PC-3 (cell line): ENCODE measurements at regions not wholly inside any gene's neighbourhood (a gene's known extent, or its start where the extent isn't known, plus 50 kb on each side); places are given as distances from the start of the nearest gene placed in this dataset.
A peak's percentile ranks its signal among the peaks of the same experiment; 100 is the strongest.

ENCODE experiments used
- ATAC-seq: fragments of 200-7000 bp; cut with Tn5 transposase; 2 replicates; pipeline ENCODE4 v1.9.1; 2020; ENCODE audit warnings: mild to moderate bottlenecking, moderate library complexity
- BruUV-seq: library from RNA; stranded (reverse); fragments of 400-500 nt; replicated peaks from 2 replicates; lab custom pipeline; 2021; lab: Mats Ljungman, UMichigan
- CTCF ChIA-PET: fragments of 300-600 bp; sonication (Branson Sonifier 250); formaldehyde crosslinking; loops from one replicate; lab custom pipeline; 2022; ENCODE audit warnings: antibody characterized with exemption; lab: Charles Lee
- POLR2A ChIA-PET: fragments of 300-600 bp; sonication (Branson Sonifier 250); formaldehyde crosslinking; loops from one replicate; lab custom pipeline; 2022; ENCODE audit warnings: antibody characterized with exemption; ENCODE audit not compliant: unreplicated experiment; lab: Charles Lee
- DNase-seq: peaks from one replicate; pipeline ENCODE4 v3.0.0-alpha.2; 2015
- H2AFZ ChIP-seq: fragments of 300-600 bp; sonication (generic); 2 replicates; pipeline ENCODE4 v1.6.0; 2016; ENCODE audit warnings: antibody characterized with exemption, low read length
- H3F3A ChIP-seq: fragments of 300-600 bp; sonication (generic); one replicate; pipeline ENCODE4 v1.6.0; 2017; ENCODE audit warnings: antibody characterized with exemption, low read length, control low read depth, mild to moderate bottlenecking; ENCODE audit not compliant: unreplicated experiment
- H3K27ac ChIP-seq: fragments of 300-600 bp; sonication (generic); 2 replicates; pipeline ENCODE4 v1.5.1; 2016; ENCODE audit warnings: mild to moderate bottlenecking, low read length
- H3K27me3 ChIP-seq: fragments of 300-600 bp; sonication (generic); 2 replicates; pipeline ENCODE4 v1.6.1; 2016; ENCODE audit warnings: low read length, mixed read lengths
- H3K36me3 ChIP-seq: fragments of 300-600 bp; sonication (generic); 2 replicates; pipeline ENCODE4 v1.6.1; 2016; ENCODE audit warnings: low read depth, mixed run types, low read length, mixed read lengths
- H3K4me1 ChIP-seq: fragments of 300-600 bp; sonication (generic); 2 replicates; pipeline ENCODE4 v1.5.1; 2016; ENCODE audit warnings: low read length; ENCODE audit not compliant: insufficient read depth
- H3K4me2 ChIP-seq: fragments of 300-600 bp; sonication (generic); 2 replicates; pipeline ENCODE4 v1.6.0; 2016; ENCODE audit warnings: low read length
- H3K4me3 ChIP-seq: fragments of 300-600 bp; sonication (generic); 2 replicates; pipeline ENCODE4 v1.5.1; 2016; ENCODE audit warnings: mild to moderate bottlenecking, low read length, mixed read lengths
- H3K79me2 ChIP-seq: fragments of 300-600 bp; sonication (generic); 2 replicates; pipeline ENCODE4 v1.6.1; 2017; ENCODE audit warnings: low read length, mixed read lengths
- H3K9ac ChIP-seq: fragments of 300-600 bp; sonication (generic); 2 replicates; pipeline ENCODE4 v1.6.0; 2016; ENCODE audit warnings: mild to moderate bottlenecking, low read length
- H3K9me2 ChIP-seq: fragments of 300-600 bp; sonication (generic); replicated peaks from 2 replicates; pipeline ENCODE4 v1.6.1; 2016; ENCODE audit warnings: mixed run types, low read length, mixed read lengths
- H3K9me3 ChIP-seq: fragments of 300-600 bp; sonication (generic); 2 replicates; pipeline ENCODE4 v1.6.1; 2016; ENCODE audit warnings: low read length, mixed read lengths
- H4K20me1 ChIP-seq: fragments of 300-600 bp; sonication (generic); 2 replicates; pipeline ENCODE4 v1.6.1; 2016; ENCODE audit warnings: low read length, mixed read lengths
- EZH2 ChIP-seq: fragments of 300-600 bp; sonication (generic); IDR thresholded peaks from one replicate; pipeline ENCODE4 v1.6.1; 2017; ENCODE audit warnings: antibody characterized with exemption, mild to moderate bottlenecking, low read length; ENCODE audit not compliant: unreplicated experiment
- EZH2phosphoT487 ChIP-seq: fragments of 300-600 bp; sonication (generic); IDR thresholded peaks from 2 replicates; pipeline ENCODE4 v1.6.1; 2018; ENCODE audit warnings: mild to moderate bottlenecking, antibody characterized with exemption, low read length, borderline replicate concordance
- intact Hi-C: fragments of 100-400 bp; cut with micrococcal nuclease; formaldehyde crosslinking; loops from 2 replicates; pipeline ENCODE4 v1.9.0; 2023
- TF ChIP-seq, protein P1 (sequence below): fragments of 300-600 bp; sonication (generic); conservative IDR thresholded peaks from 2 replicates; pipeline ENCODE4 v1.5.1; 2017; ENCODE audit warnings: antibody characterized with exemption, low read depth, mild to moderate bottlenecking, low read length

DNA sequence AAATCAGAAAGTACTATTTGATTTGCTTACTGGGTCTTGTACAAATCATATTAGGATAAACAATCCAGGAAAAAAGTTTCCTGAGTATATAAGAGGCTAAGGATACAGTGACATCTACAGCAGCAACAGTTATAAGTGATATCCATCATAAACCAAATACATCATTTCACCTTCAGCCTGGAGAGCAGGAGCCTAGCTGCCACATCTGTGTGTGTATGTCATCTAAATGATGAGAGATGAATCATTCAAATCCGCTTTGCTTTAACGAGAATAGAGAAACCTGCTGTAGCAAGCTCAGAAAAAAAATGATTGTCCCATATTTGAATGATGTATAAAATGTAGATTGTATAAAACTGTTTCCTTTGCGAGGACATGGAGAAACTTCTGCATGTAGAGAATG, 841.4 kb downstream of the SI start:
- H3K9me2 ChIP-seq: no peaks in the 10 kb centered on the region
- H4K20me1 ChIP-seq: no peaks in the 10 kb centered on the region
- no peaks in the 10 kb centered on the region for H3K79me2 ChIP-seq
- no peaks in the 10 kb centered on the region for H3K36me3 ChIP-seq
- no peaks in the 10 kb centered on the region for H3K9me3 ChIP-seq
- TF ChIP-seq, protein P1, sequence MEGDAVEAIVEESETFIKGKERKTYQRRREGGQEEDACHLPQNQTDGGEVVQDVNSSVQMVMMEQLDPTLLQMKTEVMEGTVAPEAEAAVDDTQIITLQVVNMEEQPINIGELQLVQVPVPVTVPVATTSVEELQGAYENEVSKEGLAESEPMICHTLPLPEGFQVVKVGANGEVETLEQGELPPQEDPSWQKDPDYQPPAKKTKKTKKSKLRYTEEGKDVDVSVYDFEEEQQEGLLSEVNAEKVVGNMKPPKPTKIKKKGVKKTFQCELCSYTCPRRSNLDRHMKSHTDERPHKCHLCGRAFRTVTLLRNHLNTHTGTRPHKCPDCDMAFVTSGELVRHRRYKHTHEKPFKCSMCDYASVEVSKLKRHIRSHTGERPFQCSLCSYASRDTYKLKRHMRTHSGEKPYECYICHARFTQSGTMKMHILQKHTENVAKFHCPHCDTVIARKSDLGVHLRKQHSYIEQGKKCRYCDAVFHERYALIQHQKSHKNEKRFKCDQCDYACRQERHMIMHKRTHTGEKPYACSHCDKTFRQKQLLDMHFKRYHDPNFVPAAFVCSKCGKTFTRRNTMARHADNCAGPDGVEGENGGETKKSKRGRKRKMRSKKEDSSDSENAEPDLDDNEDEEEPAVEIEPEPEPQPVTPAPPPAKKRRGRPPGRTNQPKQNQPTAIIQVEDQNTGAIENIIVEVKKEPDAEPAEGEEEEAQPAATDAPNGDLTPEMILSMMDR: no peak
- TF ChIP-seq EZH2phosphoT487: no peak
- no peak for TF ChIP-seq EZH2
- POLR2A ChIA-PET: interaction anchor here (0.7 kb wide), 1 partner anchor 131 kb away, joined by 3 read pairs; no protein-coding TSS in a partner anchor
- intact Hi-C loops: no loop called here
- no peaks in the 10 kb centered on the region for H3K27me3 ChIP-seq
- no peak overlapping the region for H3K4me2 ChIP-seq
- ATAC-seq (peak; percentile 64), DNase-seq (peak; percentile 25)
- H2AFZ ChIP-seq: no peak overlapping the region
- no peaks in the 10 kb centered on the region for H3K4me1 ChIP-seq
- H3K27ac ChIP-seq: no peak overlapping the region
- H3K9ac ChIP-seq: no peak overlapping the region
- H3K4me3 ChIP-seq: no peak overlapping the region
- no TSS peak for BruUV-seq
- CTCF ChIA-PET: no interaction called here
- no peaks in the 10 kb centered on the region for H3F3A ChIP-seq

DNA sequence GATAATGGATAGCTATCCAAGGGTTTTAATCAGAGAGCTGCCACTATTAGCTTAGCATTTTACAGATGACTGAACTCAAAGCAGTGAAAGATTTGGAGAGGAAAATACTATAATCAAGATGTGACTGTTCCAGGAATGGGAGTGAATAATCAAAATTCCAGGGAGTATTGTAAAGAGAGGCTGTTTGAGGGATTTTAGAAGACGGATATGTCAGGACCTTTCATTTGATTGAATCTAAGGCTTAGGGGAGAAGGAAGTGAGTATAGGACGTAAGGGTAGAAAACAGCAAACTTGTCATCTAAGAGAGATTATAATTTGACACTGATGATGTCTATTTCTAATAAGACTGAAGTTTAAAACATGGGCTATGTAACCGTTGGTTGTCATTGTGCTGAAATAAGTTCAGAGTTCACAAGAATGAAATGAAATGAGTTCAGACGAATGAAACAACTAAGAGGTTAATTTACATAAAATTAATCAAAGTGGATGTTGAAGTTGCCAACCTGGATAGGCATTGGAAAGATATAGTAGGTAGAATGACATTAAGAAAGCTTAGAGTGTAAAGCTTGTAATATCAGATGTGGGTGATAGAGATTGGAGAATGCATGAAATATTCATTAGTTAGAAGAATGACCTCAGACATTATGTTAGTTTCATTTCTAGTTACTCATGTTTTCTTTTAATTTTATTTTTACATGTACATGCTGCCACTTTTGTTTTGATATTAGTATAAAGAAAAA, 842.8 kb downstream of the SI start:
- Histone ChIP-seq H3K27ac (no peak overlapping the region), H3K4me1 (no peaks in the 10 kb centered on the region), H3K9me3 (no peaks in the 10 kb centered on the region), H3K27me3 (no peaks in the 10 kb centered on the region), H3K4me3 (no peak overlapping the region), H3K36me3 (no peaks in the 10 kb centered on the region), H2AFZ (no peak overlapping the region), H3K4me2 (no peak overlapping the region), H3F3A (no peaks in the 10 kb centered on the region), H4K20me1 (no peaks in the 10 kb centered on the region), H3K9ac (no peak overlapping the region), H3K9me2 (no peaks in the 10 kb centered on the region), H3K79me2 (no peaks in the 10 kb centered on the region)
- ATAC-seq (no peak), DNase-seq (no peak)
- ChIA-PET CTCF (no interaction called here), POLR2A (no interaction called here)
- intact Hi-C loops: no loop called here
- no TSS peak for BruUV-seq
- TF ChIP-seq EZH2phosphoT487 (no peak), EZH2 (no peak)
- TF ChIP-seq, protein P1: no peak

DNA sequence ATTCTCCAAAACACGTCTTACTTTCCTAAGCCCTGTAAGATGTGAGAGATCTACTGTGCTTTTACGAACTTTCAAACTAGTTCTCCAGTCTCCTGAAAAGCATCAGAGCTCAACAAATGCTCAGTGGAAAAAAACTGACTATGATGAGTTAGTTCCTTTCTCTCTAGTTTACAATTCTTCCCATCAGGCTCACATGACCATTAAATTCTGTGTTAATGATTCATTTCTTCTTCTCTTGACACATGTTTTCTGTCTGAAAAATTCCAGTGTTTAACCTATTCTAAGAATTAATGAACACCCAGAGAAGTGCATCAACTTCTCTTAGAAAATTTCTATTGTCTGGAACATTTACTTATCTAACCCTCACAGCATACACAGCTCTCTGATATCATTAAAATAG, 844.3 kb downstream of the SI start:
- no peaks in the 10 kb centered on the region for H4K20me1 ChIP-seq
- ATAC-seq (no peak), DNase-seq (no peak)
- CTCF ChIA-PET: no interaction called here
- BruUV-seq: no TSS peak
- no peaks in the 10 kb centered on the region for H3K36me3 ChIP-seq
- H3K4me1 ChIP-seq: no peaks in the 10 kb centered on the region
- 0 out of 2 replicates have a peak overlapping the region, but pooled peaks have one; percentile 28 for H2AFZ ChIP-seq
- H3K27me3 ChIP-seq: no peaks in the 10 kb centered on the region
- H3K79me2 ChIP-seq: no peaks in the 10 kb centered on the region
- TF ChIP-seq EZH2phosphoT487: no peak
- no peak for TF ChIP-seq EZH2
- TF ChIP-seq, protein P1: no peak
- H3K4me2 ChIP-seq: no peak overlapping the region
- POLR2A ChIA-PET: no interaction called here
- H3F3A ChIP-seq: no peaks in the 10 kb centered on the region
- intact Hi-C loops: no loop called here
- no peaks in the 10 kb centered on the region for H3K9me3 ChIP-seq
- H3K27ac ChIP-seq: no peak overlapping the region
- no peak overlapping the region for H3K4me3 ChIP-seq
- no peaks in the 10 kb centered on the region for H3K9me2 ChIP-seq
- H3K9ac ChIP-seq: no peak overlapping the region
